Body of pancreas (tissue), 4 donors: ENCODE measurements at regions not wholly inside any gene's neighbourhood (a gene's known extent, or its start where the extent isn't known, plus 50 kb on each side); places are given as distances from the start of the nearest gene placed in this dataset.

Experiments
- POLR2A ChIP-seq, 3 donors: fragments of 450-650 bp; IDR thresholded peaks; one replicate each; pipeline ENCODE4 v1.6.1; 2016; ENCODE audit warnings: antibody characterized with exemption in 3 of 3, mild to moderate bottlenecking in 2 of 3
- TF ChIP-seq, protein P1 (sequence below), 7 experiments: fragments of 450-650 bp in 4 of 7; fragments of 200-600 bp in 3 of 7; sonication (generic) in 3 of 7; IDR thresholded peaks; one replicate each; pipeline ENCODE4 v1.5.1; 2016 to 2019; ENCODE audit warnings: antibody characterized with exemption in 7 of 7

GRCh38 chr5:39525271-39525670, 100.5 kb upstream of the DAB2 start:
- TF ChIP-seq, protein P1, sequence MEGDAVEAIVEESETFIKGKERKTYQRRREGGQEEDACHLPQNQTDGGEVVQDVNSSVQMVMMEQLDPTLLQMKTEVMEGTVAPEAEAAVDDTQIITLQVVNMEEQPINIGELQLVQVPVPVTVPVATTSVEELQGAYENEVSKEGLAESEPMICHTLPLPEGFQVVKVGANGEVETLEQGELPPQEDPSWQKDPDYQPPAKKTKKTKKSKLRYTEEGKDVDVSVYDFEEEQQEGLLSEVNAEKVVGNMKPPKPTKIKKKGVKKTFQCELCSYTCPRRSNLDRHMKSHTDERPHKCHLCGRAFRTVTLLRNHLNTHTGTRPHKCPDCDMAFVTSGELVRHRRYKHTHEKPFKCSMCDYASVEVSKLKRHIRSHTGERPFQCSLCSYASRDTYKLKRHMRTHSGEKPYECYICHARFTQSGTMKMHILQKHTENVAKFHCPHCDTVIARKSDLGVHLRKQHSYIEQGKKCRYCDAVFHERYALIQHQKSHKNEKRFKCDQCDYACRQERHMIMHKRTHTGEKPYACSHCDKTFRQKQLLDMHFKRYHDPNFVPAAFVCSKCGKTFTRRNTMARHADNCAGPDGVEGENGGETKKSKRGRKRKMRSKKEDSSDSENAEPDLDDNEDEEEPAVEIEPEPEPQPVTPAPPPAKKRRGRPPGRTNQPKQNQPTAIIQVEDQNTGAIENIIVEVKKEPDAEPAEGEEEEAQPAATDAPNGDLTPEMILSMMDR (IDR thresholded peaks at IDR 0.05): no peak
- TF ChIP-seq POLR2A (IDR thresholded peaks at IDR 0.05): no peak
